HG03135 (cell line): ENCODE measurements at regions not wholly inside any gene's neighbourhood (a gene's known extent, or its start where the extent isn't known, plus 50 kb on each side); places are given as distances from the start of the nearest gene placed in this dataset.

Experiments used
- ATAC-seq: cut with Tn5 transposase; IDR thresholded peaks from one replicate; pipeline ENCODE4 v1.9.1; 2021; ENCODE audit warnings: mild to moderate bottlenecking, moderate library complexity; ENCODE audit not compliant: unreplicated experiment

DNA sequence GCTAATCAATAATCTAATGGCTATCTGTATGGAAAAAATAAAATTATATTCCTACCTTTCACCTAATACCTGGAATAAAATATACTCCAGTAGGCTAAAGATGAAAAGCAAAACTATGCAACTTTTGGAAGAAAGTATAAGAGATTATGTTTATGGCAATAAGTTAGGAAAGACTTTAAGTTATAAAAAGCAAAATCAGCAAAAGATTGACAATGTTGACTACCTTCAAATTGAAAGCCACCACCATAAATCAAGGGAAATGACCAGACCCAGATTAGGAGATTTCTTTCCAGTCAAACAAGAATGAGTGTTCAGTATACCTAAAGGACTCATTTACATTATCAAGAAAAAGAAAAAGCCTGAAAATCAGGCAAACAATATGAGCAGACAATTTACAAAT is 159.1 kb upstream of the ZBED5 start:
- ATAC-seq = no peak

DNA sequence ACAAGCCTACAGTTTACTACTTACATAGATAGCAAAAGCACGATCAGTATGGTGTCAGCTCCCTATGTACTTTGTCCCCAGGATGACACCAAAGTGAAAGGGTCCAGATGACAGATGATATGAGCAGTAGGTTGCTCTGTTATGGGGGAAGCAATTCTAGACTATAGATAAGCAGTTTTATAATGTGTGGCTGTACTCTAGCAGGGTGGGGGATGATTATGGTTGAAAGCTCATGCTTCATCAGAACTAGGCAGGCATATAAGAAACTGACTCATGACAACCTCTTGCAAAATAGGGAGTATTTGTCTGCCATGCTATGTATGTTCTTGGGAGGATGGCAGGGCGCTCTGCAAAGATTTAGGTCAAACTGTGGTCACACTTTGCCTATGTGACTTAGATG is 158.2 kb upstream of the ZBED5 start:
- no peak for ATAC-seq

DNA sequence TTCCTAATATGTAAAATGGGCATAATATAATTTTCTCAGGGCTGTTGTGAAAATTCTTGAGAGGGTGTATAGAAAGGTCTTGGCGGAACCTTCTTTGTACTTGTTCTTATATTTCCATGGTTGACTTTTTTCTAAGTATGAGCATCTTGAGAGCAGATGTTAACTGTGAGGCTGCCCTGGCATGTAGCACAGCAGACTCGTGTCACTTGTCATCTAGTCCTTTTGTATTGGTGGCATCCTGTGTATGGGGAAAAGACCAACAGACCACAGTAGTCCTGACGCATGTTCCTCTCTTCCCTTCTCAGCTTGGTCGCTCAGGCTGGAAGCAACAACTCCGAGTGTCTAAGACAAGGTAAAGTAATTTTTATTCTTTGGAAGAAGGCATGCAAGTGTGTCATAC is 153.8 kb upstream of the ZBED5 start:
- ATAC-seq = no peak

DNA sequence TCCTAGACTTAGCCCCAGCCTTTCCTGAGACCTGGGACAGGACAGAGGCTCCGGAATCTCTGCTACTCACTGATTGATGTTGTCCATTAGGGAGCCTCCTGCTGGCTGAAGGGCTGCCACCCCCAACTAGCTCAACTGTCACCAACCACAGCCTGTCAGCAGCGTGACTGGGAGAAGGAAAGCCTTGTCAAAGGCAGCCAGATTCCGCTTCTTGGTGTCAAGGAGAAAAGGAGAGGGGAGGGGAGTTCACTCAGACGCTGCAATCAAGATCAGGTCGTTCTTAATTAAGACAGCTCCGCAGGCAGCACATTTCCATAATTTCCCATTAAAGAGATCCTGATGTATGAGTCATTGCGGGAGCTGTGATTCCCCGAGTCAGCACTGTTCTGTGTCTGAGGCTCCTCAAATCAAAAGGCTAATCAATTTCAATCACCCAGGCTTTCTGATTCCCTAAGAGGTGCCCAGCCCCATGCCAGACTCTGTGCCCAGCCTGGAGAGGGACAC is 152.8 kb upstream of the ZBED5 start:
- no peak for ATAC-seq

DNA sequence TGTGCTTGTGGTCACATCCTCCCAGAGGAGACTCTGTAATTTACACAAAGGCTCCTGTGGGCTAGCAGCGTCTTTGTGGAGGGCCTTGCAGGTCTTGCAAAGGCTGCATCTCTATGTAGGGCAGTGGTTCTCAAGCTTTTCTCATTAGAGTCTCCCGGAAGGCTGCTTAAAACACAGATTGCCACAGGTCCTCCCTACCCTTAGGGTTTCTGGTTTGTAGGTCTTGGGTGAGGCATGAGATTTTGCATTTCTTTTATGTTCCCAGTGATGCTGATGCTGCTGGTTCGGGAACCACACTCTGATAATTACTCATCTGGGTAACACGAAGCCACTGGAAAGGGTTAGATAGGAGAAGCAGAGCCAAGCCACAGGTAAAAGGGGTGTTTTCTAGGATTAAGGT is 151.3 kb upstream of the ZBED5 start:
- no peak for ATAC-seq

DNA sequence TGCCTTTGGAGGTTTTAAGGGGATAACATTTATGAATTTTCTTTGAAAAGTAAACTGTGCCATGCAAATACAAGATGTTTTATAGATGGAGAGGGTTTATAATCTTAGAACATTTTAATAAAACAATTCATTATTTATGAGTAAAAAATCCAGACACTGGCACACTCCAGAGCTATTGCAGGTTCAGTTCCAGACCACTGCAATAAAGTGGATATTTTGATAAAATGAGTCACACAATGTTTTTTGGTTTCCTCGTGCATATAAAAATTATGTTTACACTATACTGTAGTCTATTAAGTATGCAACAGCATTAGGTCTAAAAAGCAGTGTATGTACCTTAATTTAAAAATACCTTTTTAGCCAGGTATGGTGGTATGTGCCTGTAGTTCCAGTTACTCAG is 146.2 kb upstream of the ZBED5 start:
- ATAC-seq = no peak

DNA sequence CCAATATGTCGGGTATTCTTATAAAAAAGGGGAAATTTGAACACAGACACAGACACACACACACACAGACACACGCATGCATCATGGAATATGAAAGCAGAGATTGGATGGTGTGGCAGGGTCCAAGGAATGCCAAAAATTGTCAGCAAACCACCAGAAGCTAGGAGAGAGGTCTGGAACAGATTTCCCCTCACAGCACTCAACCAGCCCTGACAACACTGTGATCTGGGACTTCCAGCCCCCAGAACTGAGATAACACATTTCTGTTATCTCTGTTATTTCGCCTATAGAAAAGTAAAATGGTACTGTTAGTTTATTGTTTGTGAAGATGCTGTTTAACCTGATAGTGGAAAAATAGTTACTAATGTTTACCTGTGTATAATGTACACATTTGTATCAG is 145.4 kb upstream of the ZBED5 start:
- no peak for ATAC-seq

DNA sequence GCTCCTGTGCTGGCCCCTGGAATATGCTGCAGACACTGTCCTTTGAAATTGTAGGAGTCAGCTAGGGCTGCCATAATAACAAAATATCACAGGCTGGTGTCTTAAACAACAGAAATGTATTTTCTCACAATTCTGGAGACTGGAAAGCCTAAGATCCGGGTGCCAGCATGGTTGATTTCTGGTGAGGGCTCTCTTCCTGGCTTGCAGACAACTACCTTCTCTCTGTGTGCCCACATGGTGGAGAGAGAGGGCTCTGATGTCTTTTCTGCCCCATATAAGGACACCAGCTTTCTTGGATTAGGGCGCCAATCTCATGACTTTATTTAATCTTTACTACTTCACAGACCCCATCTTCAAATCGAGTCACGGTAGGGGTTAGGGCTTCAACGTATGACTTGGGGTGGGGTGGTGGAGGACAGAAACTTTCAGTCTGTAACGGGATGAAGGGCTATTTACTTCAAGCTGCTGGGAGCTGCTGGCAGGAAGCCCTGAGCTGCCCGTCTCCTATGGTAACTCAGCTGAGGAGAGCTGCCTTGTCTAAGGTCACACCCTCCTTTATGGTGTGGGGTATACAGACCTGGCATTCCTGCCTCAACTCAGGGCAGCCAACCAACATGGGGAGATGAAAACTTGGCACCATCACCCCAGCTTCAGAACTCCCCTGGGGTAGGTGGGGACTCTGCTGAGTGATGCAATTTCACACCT is 142.9 kb upstream of the ZBED5 start:
- no peak for ATAC-seq

DNA sequence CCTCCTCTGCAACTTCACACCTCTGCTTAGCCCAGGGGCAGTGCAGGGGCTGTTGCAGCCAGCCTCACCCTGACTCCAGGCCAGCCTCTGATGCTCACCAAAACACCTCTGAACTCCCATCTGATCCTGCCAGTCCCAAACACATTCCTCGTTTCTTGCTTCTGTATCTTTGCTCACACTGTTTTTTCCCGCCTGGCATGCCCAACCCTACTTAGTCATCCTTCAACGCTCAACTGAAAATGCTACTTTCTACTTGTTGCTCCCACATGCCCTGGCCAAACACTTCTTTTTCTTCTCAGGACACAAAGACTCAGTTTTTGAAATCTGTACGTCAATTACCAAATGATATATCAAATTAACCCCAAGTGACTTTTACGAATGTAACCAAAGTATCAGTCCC is 140.8 kb upstream of the ZBED5 start:
- ATAC-seq = no peak

DNA sequence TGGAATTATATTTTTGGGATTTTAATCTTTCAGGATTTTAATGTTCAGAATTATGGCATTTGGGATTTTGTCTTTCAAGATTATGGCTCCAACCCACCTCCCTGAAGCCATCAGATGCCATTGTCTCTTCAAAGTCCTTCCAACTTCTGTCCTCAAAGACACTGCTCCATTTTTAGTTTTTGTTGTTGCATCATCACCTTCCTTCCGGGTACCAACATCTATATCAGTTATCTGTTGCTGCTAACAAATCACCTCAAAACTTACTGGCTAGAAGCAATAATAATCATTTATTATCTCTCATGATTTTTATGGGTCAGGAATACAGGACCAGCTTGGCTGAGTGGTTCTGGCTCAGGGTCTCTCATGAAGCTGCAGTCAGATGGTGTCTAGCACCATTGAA is 138.8 kb upstream of the ZBED5 start:
- ATAC-seq = no peak

DNA sequence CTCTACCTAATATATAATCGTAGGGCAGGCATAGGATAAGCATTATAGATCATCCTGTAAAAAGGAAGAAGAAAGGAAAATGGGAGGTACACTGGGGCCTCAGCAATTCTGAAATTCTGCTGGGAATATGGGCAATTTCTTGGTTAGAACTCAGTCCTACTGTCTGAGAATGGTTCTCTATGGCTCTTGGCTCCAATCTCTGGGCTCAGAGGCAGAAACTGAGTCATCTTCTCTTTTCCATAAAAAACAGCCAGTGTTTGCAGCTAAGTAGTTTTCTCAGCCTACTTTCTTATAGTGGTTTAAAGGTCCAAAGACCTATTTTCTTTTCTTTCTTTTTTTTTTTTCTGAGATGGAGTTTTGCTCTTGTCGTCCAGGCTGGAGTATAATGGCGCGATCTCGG is 135.8 kb upstream of the ZBED5 start:
- no peak for ATAC-seq

DNA sequence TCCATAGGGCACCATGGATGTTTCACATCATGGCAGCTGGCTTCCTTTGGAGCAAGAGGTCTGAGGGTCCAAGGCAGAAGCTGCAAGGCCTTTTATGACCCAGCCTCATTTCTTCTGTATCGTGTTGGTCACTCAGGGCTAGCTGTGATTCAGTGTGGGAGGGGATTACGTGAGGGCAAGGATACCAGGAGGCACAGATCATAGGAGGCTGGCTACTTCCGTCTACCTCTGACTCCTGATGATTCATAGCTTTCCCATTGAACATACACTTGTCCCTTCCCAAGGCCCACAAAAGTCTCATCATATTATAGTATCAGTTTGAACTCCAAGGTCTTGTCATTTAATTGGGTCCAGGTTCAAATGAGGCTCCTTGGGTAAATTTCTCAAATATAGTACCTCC is 135.3 kb upstream of the ZBED5 start:
- ATAC-seq = no peak

DNA sequence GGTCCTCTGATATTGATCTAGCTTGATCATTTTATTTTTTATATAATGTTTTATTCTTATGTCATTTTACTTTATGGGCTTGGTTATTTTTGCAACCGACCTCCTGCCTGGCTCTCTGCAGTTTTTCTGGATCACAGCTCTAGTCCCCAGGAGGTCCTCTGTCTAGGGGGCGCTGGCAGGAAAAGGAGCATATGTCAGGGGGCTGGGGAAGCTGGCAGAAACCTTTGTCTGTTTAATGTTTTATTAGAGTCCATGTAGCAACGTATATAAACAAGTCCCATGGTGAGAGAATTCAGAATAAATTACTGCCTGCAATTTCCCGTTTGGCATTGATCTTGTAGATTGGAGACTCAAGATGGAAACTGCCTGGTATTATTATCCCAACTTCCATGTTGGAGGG is 133.5 kb upstream of the ZBED5 start:
- ATAC-seq = no peak

DNA sequence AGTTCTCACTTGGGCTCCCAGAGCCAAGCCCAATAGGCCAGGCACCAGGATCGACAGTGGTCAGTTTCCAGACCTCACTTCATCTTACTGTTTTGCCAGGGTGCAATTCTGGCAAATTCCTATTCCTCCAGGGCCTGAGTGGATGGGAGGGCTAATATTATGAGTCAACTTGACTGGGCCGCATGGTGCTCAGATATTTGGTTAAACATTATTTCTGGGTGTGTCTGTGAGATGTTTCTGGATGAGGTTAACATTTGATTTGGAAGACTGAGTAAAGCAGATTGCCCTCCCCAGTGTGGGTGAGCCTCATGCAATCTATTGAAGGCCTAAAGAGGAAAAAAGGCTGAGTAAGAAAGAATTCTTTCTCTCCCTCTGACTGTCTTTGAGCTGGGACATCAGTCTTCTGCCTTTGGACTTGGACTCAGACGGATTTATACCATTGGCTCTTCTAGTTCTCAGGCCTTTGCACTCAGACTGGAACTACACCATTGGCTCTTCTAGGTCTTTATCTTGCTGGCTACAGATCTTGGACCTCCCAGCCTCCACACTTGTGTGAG is 132.9 kb upstream of the ZBED5 start:
- ATAC-seq = no peak

DNA sequence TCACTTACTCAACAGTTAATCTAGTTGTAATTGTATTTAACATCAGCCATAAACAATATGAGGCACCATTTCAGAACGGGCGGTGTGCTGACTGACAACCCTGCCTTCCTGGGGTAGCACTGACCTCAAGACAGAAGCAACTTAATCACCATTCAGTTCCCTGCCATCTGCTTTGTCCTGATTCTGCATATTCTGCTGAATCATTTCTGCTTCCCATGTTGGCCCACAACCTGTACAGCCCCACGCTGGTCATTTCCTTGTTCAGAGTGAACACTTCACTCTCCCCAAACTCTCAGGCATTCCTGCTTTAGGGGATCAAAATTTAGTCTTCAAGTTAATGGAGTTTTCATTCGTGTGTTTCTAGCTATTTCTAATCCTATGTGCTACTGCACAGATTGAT is 132.3 kb upstream of the ZBED5 start:
- ATAC-seq = no peak

DNA sequence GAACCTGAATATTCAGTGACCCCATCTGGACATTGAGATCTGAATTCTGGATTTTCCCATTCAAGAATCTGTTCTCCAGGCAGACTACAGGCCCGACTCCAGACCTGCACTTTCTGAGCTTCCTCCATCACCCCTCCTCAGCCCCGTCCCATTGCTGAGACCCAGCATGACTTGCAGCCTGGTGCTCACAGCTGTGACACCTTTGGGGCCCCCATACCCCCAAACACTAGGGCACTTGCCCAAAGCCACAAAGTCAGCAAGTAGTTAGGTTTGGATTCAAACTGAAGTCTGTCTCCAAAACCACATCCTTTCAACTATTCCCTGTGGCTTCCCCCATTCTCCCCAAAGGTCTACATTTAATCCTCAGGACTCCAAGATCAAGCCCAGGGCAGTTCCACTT is 128.2 kb upstream of the ZBED5 start:
- ATAC-seq = no peak

DNA sequence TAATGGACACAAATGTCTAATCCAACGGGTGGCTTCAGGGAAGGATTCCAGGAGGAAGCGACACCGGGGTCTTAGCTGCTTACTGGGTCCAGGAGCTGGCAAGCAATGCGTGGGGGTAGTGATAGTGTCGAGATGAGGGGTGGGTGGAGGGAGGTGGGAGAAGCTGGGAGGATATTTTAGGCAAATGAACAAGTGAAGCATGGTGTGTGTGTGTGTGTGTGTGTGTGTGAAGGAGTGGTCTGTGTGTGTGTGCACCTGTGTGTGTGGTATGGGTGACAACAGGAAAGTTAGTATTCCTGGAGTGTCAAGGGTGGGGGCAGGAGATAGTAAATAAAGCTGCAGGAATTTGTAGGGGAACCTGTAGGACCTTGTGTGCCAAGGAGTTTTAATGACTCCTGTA is 126.9 kb upstream of the ZBED5 start:
- ATAC-seq = no peak

DNA sequence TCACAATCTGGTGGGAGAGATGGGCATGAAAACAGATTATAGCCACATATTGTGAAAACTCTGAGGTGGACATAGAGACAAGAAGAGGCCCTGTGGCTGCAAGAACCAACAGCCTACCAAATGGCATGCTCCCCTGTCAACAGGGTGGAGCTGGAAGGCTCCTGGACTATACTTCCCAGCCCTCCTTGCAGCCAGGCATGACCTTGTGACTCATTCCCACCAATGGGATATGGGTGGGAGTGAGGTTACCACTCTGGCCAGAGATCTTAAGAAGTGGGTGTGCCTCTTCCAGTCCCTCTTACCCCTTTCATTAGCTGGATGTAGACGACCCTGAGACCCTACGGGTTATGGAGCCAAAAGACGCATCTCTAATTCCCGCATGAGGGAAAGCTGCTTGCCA is 126.4 kb upstream of the ZBED5 start:
- no peak for ATAC-seq

DNA sequence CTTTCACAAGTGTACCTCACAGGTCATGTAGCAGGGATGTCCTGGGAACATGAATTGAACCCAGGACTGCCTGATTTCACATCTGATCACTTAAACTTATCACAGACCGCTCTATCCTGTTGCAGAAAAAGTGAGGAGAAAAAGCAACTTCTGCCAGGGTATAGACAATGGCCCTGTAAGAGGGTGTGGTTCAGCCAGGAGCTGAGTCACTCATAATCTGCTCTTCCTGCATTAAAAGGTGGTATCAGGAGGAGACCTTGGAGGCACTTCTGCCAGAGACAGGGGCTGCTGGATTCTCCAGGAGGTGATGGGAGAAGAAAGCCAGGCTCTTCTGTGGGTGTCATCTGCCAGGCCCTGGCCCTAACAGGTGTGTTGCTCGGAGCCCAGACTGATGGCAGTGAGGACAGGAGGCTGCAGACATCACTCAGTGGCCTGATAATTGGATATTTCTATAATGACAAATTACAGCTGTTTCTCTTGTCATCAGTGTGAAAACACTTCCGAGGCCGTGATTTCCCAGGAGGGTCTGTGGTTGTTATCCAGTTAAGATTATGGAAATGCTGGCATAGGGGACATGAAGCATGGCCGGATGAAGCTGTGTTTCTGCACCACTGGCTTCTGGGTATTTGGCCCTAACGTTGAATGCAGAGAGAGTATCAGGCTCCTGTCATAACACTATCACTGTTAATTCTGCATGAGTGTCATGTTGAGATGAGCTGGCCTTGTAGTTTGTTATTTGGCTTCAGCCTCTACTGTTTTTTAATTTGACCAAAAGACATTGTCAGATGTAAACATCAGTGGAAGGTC is 125.1 kb upstream of the ZBED5 start:
- ATAC-seq = no peak

DNA sequence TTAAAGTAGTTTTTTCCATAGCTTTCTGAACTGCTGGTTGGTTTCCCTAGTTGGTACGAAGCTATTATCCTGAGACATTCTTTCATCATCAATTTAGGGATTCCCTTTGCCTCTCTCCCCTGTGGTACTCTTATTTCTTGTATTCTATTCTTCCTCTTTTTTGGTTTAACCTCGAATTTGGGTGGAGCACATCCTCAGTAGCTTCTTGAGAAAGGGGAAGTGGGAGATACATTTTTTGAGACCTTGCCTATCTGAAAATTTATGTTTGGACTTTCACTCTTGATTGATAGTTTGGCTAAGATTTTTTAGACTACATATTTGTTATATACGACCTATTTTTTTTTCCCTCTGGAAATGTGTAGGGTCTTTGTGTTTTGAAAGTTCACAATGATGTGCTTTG is 121.7 kb upstream of the ZBED5 start:
- ATAC-seq = no peak

DNA sequence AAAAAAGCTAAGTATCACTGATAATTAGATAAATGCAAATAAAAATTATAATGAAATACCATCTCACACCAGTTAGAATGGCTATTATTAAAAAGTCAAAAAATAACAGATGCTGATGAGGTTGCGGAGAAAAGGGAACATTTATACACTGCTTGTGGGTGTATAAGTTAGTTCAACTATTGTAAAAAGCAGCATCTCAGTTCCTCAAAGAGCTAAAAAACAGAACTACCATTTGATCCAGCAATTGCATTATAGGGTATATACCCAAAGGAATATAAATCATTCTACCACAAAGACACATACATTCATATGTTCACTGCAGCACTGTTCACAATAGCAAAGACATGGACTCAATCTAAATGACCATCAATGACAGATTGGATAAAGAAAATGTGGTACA is 120.3 kb upstream of the ZBED5 start:
- no peak for ATAC-seq

DNA sequence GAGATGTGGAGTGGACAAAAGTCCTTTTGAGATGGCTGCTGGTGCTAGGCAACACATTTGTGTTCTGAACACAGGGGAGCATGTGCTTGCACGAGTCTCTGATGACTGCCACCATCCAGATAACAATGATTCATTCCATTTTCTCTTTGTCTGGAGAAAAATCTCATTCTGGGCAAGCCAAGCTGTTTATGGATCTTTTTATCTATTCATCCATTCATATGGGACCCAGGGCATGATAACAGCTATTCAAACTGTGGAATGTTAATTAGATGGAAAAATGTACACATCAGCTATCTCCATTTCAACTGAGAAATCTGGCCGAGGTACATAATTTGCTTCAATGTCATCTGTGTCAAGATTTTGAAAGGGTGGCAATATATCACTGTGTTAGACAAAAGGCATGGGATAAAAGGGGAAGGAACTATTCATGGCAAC is 117.5 kb upstream of the ZBED5 start:
- ATAC-seq = no peak
